Mucosa of rectum (tissue), 2 donors: ENCODE measurements at regions not wholly inside any gene's neighbourhood (a gene's known extent, or its start where the extent isn't known, plus 50 kb on each side); places are given as distances from the start of the nearest gene placed in this dataset.
A peak's percentile ranks its signal among the peaks of the same experiment; 100 is the strongest.

Experiments used
- H3K27ac ChIP-seq, 2 donors: one replicate each; pipeline ENCODE4 v1.7.0; 2013; ENCODE audit warnings: inconsistent platforms in 2 of 2, low read depth in 2 of 2, low read length in 2 of 2
- H3K27me3 ChIP-seq, 2 donors: one replicate each; pipeline ENCODE4 v1.7.0; 2013; ENCODE audit warnings: low read length in 2 of 2; ENCODE audit not compliant: control insufficient read depth in 2 of 2, insufficient read depth in 2 of 2
- H3K36me3 ChIP-seq, 2 donors: one replicate each; pipeline ENCODE4 v1.7.0; 2013; ENCODE audit warnings: low read length in 2 of 2; ENCODE audit not compliant: control insufficient read depth in 2 of 2, insufficient read depth in 2 of 2
- H3K4me1 ChIP-seq, 2 donors: one replicate each; pipeline ENCODE4 v1.7.0; 2013; ENCODE audit warnings: low read length in 2 of 2, mild to moderate bottlenecking in 1 of 2; ENCODE audit not compliant: control insufficient read depth in 2 of 2, insufficient read depth in 2 of 2
- H3K4me3 ChIP-seq, 2 donors: one replicate each; pipeline ENCODE4 v1.7.0; 2013; ENCODE audit warnings: low read length in 2 of 2
- H3K9ac ChIP-seq, 2 donors: one replicate each; pipeline ENCODE4 v1.7.0; 2013; ENCODE audit warnings: low read length in 2 of 2, low read depth in 1 of 2, mild to moderate bottlenecking in 1 of 2
- H3K9me3 ChIP-seq, 2 donors: one replicate each; pipeline ENCODE4 v1.7.0; 2013; ENCODE audit warnings: low read length in 2 of 2; ENCODE audit not compliant: control insufficient read depth in 2 of 2
- donor health status: healthy.
- donor health status: Normal muscosa, but diverticular disease.

GRCh38 chr10:25661632-25662031 lies 272.4 kb upstream of the MYO3A start:
- H3K4me3 ChIP-seq, result no peak overlapping the region
- no peaks in the 10 kb centered on the region for H3K36me3 ChIP-seq
- no peak overlapping the region for H3K9ac ChIP-seq
- H3K4me1 ChIP-seq, result no peaks in the 10 kb centered on the region
- H3K9me3 ChIP-seq, result no peaks in the 10 kb centered on the region
- H3K27me3 ChIP-seq, result no peaks in the 10 kb centered on the region
- no peak overlapping the region for H3K27ac ChIP-seq

GRCh38 chr10:25666276-25666675 lies 267.8 kb upstream of the MYO3A start:
- H3K9me3 ChIP-seq, result no peaks in the 10 kb centered on the region
- no peaks in the 10 kb centered on the region for H3K27me3 ChIP-seq
- no peak overlapping the region for H3K4me3 ChIP-seq
- H3K9ac ChIP-seq, result no peak overlapping the region
- H3K27ac ChIP-seq, result no peak overlapping the region
- no peaks in the 10 kb centered on the region for H3K4me1 ChIP-seq
- H3K36me3 ChIP-seq, result no peaks in the 10 kb centered on the region

GRCh38 chr10:25675204-25675603 lies 258.8 kb upstream of the MYO3A start:
- Histone ChIP-seq H3K9me3 (no peaks in the 10 kb centered on the region), H3K9ac (no peak overlapping the region), H3K27me3 (no peaks in the 10 kb centered on the region), H3K4me3 (no peak overlapping the region), H3K36me3 (no peaks in the 10 kb centered on the region), H3K4me1 (no peaks in the 10 kb centered on the region), H3K27ac (no peak overlapping the region)

- no peak overlapping the region for H3K9ac ChIP-seq
- no peaks in the 10 kb centered on the region for H3K27me3 ChIP-seq
- H3K4me3 ChIP-seq, result no peak overlapping the region
- no peaks in the 10 kb centered on the region for H3K36me3 ChIP-seq
- no peaks in the 10 kb centered on the region for H3K4me1 ChIP-seq
- no peaks in the 10 kb centered on the region for H3K9me3 ChIP-seq
- H3K27ac ChIP-seq, result no peak overlapping the region
These were observed 258.4 kb upstream of the MYO3A start for GRCh38 chr10:25675615-25676014.

- H3K9ac ChIP-seq, result no peak overlapping the region
- H3K4me3 ChIP-seq, result no peak overlapping the region
These were observed 255.8 kb upstream of the MYO3A start for GRCh38 chr10:25678220-25678619.

GRCh38 chr10:25678666-25679065 lies 255.4 kb upstream of the MYO3A start:
- H3K9me3 ChIP-seq, result no peaks in the 10 kb centered on the region
- no peaks in the 10 kb centered on the region for H3K36me3 ChIP-seq
- no peaks in the 10 kb centered on the region for H3K4me1 ChIP-seq
- no peak overlapping the region for H3K9ac ChIP-seq
- H3K4me3 ChIP-seq, result no peak overlapping the region
- no peak overlapping the region for H3K27ac ChIP-seq
- H3K27me3 ChIP-seq, result no peaks in the 10 kb centered on the region

More at GRCh38 chr10:25678220-25678619, 255.8 kb upstream of the MYO3A start:
- Histone ChIP-seq H3K36me3 (no peaks in the 10 kb centered on the region), H3K9me3 (no peaks in the 10 kb centered on the region), H3K27ac (no peak overlapping the region), H3K27me3 (no peaks in the 10 kb centered on the region), H3K4me1 (no peaks in the 10 kb centered on the region)

- peak overlapping the region in 1 of 2 donors; percentile 41 for H3K4me3 ChIP-seq
- peaks cover 0 to 2% of the 10 kb centered on the region in 2 donors for H3K4me1 ChIP-seq
- no peaks in the 10 kb centered on the region for H3K36me3 ChIP-seq
- H3K9me3 ChIP-seq, result no peaks in the 10 kb centered on the region
- no peak overlapping the region for H3K27ac ChIP-seq
- no peaks in the 10 kb centered on the region for H3K27me3 ChIP-seq
- no peak overlapping the region for H3K9ac ChIP-seq
These were observed 251.7 kb upstream of the MYO3A start for GRCh38 chr10:25682203-25682851.

- Histone ChIP-seq H3K9ac (no peak overlapping the region), H3K27ac (no peak overlapping the region), H3K36me3 (no peaks in the 10 kb centered on the region), H3K27me3 (no peaks in the 10 kb centered on the region), H3K4me1 (peaks cover 0 to 2% of the 10 kb centered on the region in 2 donors), H3K4me3 (no peak overlapping the region), H3K9me3 (no peaks in the 10 kb centered on the region)
These were observed 250.7 kb upstream of the MYO3A start for GRCh38 chr10:25683344-25683743.

- Histone ChIP-seq H3K9me3 (no peaks in the 10 kb centered on the region), H3K9ac (no peak overlapping the region), H3K4me1 (peaks cover 0 to 2% of the 10 kb centered on the region in 2 donors), H3K36me3 (no peaks in the 10 kb centered on the region), H3K27me3 (no peaks in the 10 kb centered on the region), H3K4me3 (no peak overlapping the region), H3K27ac (no peak overlapping the region)
These were observed 246.5 kb upstream of the MYO3A start for GRCh38 chr10:25687521-25687920.

- Histone ChIP-seq H3K27me3 (no peaks in the 10 kb centered on the region), H3K4me3 (no peak overlapping the region), H3K9ac (no peak overlapping the region), H3K4me1 (peaks cover 0 to 2% of the 10 kb centered on the region in 2 donors), H3K27ac (no peak overlapping the region), H3K9me3 (no peaks in the 10 kb centered on the region), H3K36me3 (no peaks in the 10 kb centered on the region)
These were observed 244.5 kb upstream of the MYO3A start for GRCh38 chr10:25689346-25690100.
